ENCODE measurements at regions not wholly inside any gene's neighbourhood (a gene's known extent, or its start where the extent isn't known, plus 50 kb on each side); places are given as distances from the start of the nearest gene placed in this dataset.

- TF ChIP-seq, protein P1, sequence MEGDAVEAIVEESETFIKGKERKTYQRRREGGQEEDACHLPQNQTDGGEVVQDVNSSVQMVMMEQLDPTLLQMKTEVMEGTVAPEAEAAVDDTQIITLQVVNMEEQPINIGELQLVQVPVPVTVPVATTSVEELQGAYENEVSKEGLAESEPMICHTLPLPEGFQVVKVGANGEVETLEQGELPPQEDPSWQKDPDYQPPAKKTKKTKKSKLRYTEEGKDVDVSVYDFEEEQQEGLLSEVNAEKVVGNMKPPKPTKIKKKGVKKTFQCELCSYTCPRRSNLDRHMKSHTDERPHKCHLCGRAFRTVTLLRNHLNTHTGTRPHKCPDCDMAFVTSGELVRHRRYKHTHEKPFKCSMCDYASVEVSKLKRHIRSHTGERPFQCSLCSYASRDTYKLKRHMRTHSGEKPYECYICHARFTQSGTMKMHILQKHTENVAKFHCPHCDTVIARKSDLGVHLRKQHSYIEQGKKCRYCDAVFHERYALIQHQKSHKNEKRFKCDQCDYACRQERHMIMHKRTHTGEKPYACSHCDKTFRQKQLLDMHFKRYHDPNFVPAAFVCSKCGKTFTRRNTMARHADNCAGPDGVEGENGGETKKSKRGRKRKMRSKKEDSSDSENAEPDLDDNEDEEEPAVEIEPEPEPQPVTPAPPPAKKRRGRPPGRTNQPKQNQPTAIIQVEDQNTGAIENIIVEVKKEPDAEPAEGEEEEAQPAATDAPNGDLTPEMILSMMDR (IDR thresholded peaks at IDR 0.05) = no peak
- TF ChIP-seq POLR2A (IDR thresholded peaks at IDR 0.05) = no peak
- WGBS, 2 donors = 86 to 96% methylated on average over 3 of the region's 3 CpGs
- intact Hi-C loops (cut with DNase I; ENCODE audit: low total_unique reads) = no loop called here
- no peak for DNase-seq (ENCODE audit: low spot score in 2 of 2)
- H3K4me3 ChIP-seq (ENCODE audit: low read depth, poor library complexity, severe bottlenecking) = no peak overlapping the region
Measured at GRCh38 chr1:208515129-208515528, 270.9 kb upstream of the PLXNA2 start.

GRCh38 chr1:208516780-208517179 lies 272.6 kb upstream of the PLXNA2 start:
- no peak for DNase-seq (ENCODE audit: low spot score in 2 of 2)
- 62 to 85% methylated on average over 5 of the region's 5 CpGs for WGBS, 2 donors
- intact Hi-C loops (cut with DNase I; ENCODE audit: low total_unique reads) = no loop called here
- TF ChIP-seq, protein P1 (IDR thresholded peaks at IDR 0.05) = no peak
- TF ChIP-seq POLR2A (IDR thresholded peaks at IDR 0.05) = no peak
- H3K4me3 ChIP-seq (ENCODE audit: low read depth, poor library complexity, severe bottlenecking) = no peak overlapping the region

DNA sequence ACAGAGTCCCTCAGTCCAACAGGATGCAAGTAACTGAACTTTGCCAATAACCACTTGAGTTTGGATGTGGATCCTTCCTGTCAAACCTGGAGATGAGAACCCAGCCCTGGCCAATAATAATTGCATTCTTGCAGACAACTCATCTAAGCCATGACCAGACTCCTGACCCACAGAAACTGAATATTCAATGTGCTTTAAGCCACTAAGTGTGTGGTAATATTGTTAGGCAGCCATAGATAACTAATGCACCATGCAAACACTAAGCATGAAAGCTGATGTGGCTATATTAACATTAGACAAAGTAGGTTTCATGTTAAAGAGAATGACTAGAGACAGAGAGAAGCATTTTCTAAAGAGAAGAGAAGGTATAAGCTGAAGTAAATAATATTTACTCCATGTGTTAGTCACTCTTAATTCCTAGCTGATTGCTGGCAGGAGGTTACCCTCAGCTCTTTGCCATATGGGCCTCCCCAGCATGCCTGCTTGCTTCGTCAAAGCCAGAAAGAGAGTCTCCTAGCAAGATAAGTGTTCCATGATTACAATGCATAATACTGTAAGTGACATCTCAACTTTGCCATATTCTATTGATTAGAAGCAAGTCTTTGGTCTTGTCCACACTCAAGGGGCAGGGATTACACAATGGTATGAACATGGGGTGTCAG lies 276.4 kb upstream of the PLXNA2 start:
- intact Hi-C loops (cut with DNase I; ENCODE audit: low total_unique reads) = no loop called here
- WGBS, 2 donors = 72 to 82% methylated on average over 1 of the region's 1 CpG
- DNase-seq (ENCODE audit: low spot score in 2 of 2) = no peak
- H3K4me3 ChIP-seq (ENCODE audit: low read depth, poor library complexity, severe bottlenecking) = no peak overlapping the region
- no peak for TF ChIP-seq POLR2A (IDR thresholded peaks at IDR 0.05)

- no peak for DNase-seq (ENCODE audit: low spot score in 2 of 2)
- intact Hi-C loops (cut with DNase I; ENCODE audit: low total_unique reads) = no loop called here
- WGBS, 2 donors = 41 to 46% methylated on average over 3 of the region's 3 CpGs
- TF ChIP-seq, protein P1 (IDR thresholded peaks at IDR 0.05) = no peak
- TF ChIP-seq POLR2A (IDR thresholded peaks at IDR 0.05) = no peak
- H3K4me3 ChIP-seq (ENCODE audit: low read depth, poor library complexity, severe bottlenecking) = no peak overlapping the region
Measured at GRCh38 chr1:208521534-208521933, 277.4 kb upstream of the PLXNA2 start.

DNA sequence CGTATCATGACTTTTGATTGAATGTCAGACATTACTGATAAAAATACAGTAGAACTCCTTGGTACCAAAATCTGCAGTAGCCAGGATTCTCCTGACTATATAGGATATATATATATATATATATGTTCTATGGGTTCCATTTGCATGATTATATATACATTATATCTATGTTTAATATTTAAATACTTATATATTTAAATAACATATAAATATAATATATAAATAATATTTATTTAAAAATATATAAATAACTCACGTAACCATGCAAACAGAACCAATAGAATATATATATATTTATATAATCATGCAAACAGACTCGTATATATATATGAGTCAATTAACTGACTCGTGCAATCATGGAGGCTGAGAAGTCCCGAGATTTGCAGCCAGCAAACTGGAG lies 278.8 kb upstream of the PLXNA2 start:
- TF ChIP-seq, protein P1 (IDR thresholded peaks at IDR 0.05) = no peak
- TF ChIP-seq POLR2A (IDR thresholded peaks at IDR 0.05) = no peak
- intact Hi-C loops (cut with DNase I; ENCODE audit: low total_unique reads) = no loop called here
- DNase-seq (ENCODE audit: low spot score in 2 of 2) = no peak
- no peak overlapping the region for H3K4me3 ChIP-seq (ENCODE audit: low read depth, poor library complexity, severe bottlenecking)
- WGBS, 2 donors = 91 to 93% methylated on average over 5 of the region's 5 CpGs

GRCh38 chr1:208524376-208524775 lies 280.2 kb upstream of the PLXNA2 start:
- WGBS, 2 donors = 96 to 99% methylated on average over 4 of the region's 4 CpGs
- no peak for DNase-seq (ENCODE audit: low spot score in 2 of 2)
- TF ChIP-seq, protein P1 (IDR thresholded peaks at IDR 0.05) = no peak
- TF ChIP-seq POLR2A (IDR thresholded peaks at IDR 0.05) = no peak
- H3K4me3 ChIP-seq (ENCODE audit: low read depth, poor library complexity, severe bottlenecking) = no peak overlapping the region
- intact Hi-C loops (cut with DNase I; ENCODE audit: low total_unique reads) = no loop called here

Data from lower leg skin (tissue), 4 donors.